DMS153 (cell line): ENCODE measurements at regions not wholly inside any gene's neighbourhood (a gene's known extent, or its start where the extent isn't known, plus 50 kb on each side); places are given as distances from the start of the nearest gene placed in this dataset.
"Not testable (repeated sequence)": the region's sequence is repeated elsewhere in the genome, so short reads cannot be mapped to it uniquely, and the experiment has no call there.

Experiments used
- DNase-seq: peaks from one replicate; lab custom pipeline; 2025; lab: John Stamatoyannopoulos, UW

GRCh38 chr6:141393405-141394124, 739.2 kb upstream of the GJE1 start:
- no peak for DNase-seq

GRCh38 chr6:141391135-141391534, 741.6 kb upstream of the GJE1 start:
- DNase-seq = not testable (repeated sequence)

- DNase-seq = no peak
Observed at GRCh38 chr6:141388666-141389065, 744.1 kb upstream of the GJE1 start.

GRCh38 chr6:141370438-141370837, 762.3 kb upstream of the GJE1 start:
- no peak for DNase-seq

- not testable (repeated sequence) for DNase-seq
Observed at GRCh38 chr6:141366796-141367195, 765.9 kb upstream of the GJE1 start.

- no peak for DNase-seq
Observed at GRCh38 chr6:141364694-141365093, 768.0 kb upstream of the GJE1 start.

- DNase-seq = no peak
Observed at GRCh38 chr6:141364232-141364631, 768.5 kb upstream of the GJE1 start.

- no peak for DNase-seq
Observed at GRCh38 chr6:141361559-141361958, 771.2 kb upstream of the GJE1 start.

- no peak for DNase-seq
Observed at GRCh38 chr6:141359953-141360352, 772.8 kb upstream of the GJE1 start.

- DNase-seq = no peak
Observed at GRCh38 chr6:141354191-141354955, 778.4 kb upstream of the GJE1 start.

- DNase-seq = no peak
Observed at GRCh38 chr6:141351721-141352120, 781.0 kb upstream of the GJE1 start.

GRCh38 chr6:141349710-141350109, 783.0 kb upstream of the GJE1 start:
- DNase-seq = no peak

GRCh38 chr6:141347906-141348492, 784.7 kb upstream of the GJE1 start:
- no peak for DNase-seq

GRCh38 chr6:141347086-141347485, 785.6 kb upstream of the GJE1 start:
- no peak for DNase-seq

- DNase-seq = no peak
Observed at GRCh38 chr6:141346535-141346934, 786.2 kb upstream of the GJE1 start.

- DNase-seq = no peak
Observed at GRCh38 chr6:141337191-141337590, 795.5 kb upstream of the GJE1 start.

- no peak for DNase-seq
Observed at GRCh38 chr6:141335477-141336273, 797.0 kb upstream of the GJE1 start.

GRCh38 chr6:141326925-141327324, 805.8 kb upstream of the GJE1 start:
- DNase-seq = no peak

- peak; percentile 51 for DNase-seq
Observed at GRCh38 chr6:141326426-141326825, 806.3 kb upstream of the GJE1 start.

GRCh38 chr6:141321493-141322347, 811.0 kb upstream of the GJE1 start:
- DNase-seq = no peak

- no peak for DNase-seq
Observed at GRCh38 chr6:141316236-141316635, 816.5 kb upstream of the GJE1 start.
